ENCODE measurements at regions not wholly inside any gene's neighbourhood (a gene's known extent, or its start where the extent isn't known, plus 50 kb on each side); places are given as distances from the start of the nearest gene placed in this dataset.

DNA sequence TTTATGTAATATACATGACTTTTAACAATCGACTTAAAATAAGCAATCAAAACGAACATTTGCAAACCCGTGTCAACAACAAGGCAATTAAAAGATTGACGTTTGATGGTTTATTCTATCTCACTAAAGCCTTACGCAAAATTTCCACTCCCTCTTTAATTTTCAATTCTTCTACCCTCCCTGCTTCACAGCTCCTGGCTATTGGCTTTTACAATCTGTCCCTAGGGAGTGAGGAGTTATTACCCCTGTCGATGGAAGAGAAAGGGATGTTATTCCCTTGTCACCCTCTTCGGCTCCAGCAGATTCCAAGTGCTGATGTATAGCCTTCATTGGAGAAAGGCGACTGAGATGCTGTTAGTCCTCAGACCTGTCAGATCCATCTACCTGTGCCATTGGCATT lies 161.3 kb downstream of the ZNF281 start:
- DNase-seq: peak in 1 of 2 experiments; percentile 58

DNA sequence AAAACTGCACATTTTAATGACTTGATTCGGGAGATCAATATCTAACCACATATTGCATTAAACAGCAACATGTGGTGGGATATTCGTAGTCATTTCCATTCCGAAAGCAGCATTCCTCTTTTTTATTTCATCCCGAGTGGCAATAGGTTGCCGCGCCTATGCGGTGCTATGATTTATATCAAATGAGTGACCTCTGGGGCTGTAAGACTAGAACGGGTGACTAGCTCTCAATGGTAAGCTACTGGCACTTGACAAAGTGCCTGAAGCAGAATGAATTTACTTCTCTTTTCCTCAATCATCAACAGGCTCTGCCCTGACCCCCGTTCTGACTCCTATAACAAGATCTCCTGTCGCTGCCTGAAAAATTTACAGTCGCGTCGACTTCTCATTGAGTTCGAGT lies 162.3 kb downstream of the ZNF281 start:
- DNase-seq: no peak

DNA sequence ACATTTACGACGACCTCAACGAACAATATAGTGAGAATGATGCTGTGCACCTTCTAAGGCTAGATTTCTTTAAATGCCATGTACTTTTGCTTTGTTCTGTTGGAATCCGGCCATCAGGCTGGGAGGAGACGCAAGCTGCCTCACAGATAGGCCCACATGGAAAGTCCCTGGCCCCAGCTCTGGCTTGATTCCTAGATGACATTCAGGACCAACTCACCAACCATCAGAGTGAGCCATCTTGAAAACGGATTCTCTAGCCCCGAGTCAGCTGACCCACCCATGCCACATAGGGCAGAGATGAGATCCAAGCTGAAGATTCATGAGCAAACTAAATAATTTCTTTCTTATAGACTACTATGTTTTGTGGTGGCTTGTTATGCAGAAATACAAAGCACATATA lies 164.4 kb downstream of the ZNF281 start:
- DNase-seq: no peak

DNA sequence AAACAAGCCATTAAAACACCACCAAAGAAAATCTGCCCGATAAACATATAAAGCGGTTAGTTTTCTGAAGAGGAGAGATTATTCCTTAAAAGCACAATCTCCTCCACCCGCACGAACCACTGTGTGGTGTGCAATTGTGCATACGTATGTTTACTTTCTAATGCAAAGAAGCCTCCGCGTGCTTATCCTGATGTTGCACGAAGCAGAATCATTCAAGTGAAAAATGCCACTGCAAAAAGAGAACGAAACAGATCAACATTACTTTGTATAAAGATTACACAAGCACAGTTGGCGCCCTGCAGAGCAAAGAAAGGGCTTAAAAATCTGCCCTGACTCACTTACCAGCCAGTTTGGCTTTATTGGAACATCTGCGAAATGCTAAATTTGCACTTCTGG lies 166.8 kb downstream of the ZNF281 start:
- DNase-seq: no peak

DNA sequence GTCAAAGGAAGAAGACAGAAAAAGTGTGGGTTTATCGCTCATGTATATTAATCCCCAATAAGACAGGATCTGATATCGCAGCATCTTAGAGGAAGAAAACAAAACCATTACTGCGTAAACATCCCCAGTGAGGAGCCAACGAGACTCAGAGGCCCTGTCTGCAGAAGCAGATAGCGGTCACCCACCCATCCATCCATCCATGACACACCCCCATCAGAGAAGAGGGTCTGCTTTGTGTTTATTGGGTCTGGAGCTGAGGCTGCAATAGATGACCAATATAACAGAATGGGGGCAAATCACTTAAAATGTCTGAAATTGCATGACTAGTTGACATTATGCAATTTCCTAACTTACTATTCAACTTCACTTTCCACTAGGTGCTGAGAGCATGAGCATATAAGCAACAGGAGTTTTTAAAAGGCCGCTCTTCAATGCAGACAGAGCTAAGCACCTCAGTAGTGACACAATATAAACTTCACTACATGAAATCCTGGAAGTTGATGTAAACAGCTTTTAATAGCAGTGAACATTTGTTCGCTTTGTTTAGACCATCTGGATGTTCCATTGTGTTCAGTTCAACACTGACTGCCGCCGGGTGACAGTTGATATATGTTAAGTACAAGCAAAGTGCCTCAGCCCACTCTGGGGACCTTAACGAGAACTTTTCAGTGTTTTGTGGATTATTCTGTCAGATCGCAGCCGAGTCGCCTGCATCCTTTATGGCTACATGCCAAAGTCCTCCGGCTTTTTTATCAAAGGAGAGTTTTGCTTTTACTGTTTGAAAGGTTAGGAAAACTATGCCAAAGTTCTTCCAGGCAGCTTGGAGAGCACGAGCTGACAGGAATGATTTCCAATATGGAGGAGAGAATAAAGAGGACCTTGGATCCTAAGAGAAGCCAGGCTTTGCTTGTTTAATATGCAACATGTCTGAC lies 167.5 kb downstream of the ZNF281 start:
- no peak for DNase-seq

DNA sequence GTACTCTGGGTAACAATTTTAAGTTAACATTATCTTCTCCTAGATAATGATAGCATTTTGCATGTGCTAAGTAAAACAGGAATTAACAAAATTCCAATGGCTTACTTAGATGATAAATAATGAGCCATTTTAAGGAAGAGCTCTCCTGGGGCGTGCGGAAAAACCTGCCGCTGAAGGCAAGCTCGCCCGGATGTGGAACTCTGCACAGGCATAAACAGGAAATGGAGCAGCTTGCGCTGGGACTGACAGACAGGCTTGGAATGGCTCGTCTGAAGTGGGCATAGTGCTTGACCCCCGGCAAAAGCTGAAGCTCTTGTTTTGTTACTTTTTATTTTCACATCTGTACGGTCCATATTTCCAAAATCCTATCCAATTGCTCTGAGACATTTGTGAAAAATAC lies 169.2 kb downstream of the ZNF281 start:
- DNase-seq: no peak

DNA sequence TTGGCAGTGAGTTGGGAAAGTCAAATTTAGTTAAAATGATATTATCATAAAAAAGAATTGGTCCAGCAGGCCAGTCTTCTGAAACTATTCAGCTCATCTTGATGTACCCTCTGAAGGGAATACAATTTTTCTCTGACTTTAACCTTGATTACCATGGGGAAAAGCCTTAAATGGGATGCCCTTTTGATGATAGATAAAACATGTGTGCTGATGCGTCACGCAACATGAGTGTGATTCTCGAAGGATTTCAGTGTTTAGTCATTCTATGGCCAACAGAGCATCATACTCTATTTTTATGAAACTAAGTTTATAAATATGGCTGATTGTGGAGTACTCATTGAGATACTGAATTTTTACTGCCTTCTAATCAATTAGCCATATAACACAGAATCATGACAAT lies 171.5 kb downstream of the ZNF281 start:
- no peak for DNase-seq

DNA sequence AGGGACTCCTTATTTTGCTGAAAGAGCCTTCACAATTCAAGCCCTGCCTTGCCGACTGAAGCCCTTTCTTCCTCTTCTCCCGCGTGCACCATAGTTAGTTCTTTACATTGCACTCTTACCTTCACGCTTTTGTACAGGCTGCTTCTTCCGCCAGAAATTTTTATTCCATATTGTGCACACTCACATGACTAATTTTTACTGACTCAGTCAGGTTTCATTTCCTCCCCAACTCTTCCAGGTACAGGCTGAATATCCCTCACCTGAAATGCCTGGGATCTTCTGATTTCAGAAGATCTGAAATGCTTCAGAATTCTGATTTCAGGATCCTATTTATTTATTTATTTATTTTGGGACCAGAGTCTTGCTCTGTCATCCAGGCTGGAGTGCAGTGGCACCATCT lies 172.8 kb downstream of the ZNF281 start:
- DNase-seq: no peak

DNA sequence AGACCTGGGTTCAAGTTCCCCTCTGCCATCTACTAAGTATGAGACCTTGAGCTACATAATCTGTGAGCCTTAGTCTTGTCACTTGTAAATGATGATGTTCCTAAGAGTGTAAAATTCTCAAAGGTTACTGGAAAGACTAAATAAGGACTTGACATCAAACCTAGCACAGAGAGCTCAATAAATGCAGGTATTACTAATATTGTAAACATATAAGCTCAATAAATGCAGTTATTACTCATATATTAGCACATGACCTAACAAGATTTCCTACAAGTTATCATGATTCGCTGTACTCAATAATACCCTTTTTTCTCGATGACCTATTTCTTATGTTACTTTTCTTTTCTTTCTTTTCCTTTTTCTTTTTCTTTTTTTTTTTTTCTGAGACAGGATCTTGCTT lies 174.9 kb downstream of the ZNF281 start:
- no peak for DNase-seq

DNA sequence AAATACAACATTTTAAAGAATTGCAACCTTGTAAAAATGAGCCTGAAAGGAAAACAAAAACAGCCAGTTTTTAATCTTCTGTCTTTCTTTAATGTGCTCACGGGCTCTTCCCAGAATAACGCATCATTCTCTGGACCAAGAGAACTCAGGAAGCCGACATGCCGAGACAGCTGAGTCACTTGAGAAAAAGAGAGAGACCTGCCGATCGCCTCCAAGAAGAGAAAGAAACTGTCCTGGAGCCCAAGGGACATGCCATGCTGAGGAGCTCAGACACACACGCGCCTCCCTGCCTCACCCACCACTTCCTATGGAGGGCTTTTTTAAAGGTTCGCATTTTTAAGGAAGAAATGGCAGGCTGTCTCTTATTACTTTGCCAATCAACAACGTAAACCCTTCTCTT lies 176.4 kb downstream of the ZNF281 start:
- DNase-seq: no peak

DNA sequence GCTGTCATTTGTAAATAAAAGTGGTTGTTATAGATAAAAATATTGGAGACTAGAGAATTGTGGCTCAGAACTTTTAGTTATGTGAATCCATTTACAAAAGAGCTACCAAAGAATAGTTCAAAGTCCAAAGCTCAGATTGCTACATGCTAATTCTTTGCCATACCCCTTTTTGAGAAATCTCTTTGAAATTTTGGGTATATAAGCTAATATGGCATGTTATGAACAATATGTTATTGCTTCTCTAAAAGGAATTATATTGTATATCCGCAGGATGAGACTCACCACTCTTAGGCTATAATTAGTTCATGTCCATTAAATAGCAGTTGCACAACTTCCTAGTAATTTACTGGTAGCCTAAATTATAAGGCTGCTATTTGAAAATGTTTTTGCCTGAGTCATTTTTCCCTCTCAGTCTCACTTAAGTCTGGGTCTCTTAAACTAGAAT lies 178.0 kb downstream of the ZNF281 start:
- no peak for DNase-seq

DNA sequence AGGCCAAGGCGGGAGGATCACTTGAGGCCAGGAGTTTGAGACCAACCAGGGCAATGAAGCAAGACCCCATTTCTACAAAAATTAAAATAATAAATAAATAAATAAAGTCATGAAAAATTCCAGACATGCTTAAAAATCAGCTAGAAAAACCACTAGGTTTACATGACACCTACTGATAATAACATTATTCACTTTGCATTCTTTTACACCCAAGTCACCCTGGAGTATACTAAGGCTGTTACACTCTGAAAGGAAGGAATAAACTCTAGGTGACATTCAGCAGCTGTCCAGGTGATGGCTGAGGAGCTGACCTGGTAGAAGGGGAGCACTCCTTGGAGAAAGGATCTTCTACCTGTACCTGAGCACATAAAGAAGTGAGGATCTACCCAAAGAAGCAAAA lies 179.2 kb downstream of the ZNF281 start:
- no peak for DNase-seq

DNA sequence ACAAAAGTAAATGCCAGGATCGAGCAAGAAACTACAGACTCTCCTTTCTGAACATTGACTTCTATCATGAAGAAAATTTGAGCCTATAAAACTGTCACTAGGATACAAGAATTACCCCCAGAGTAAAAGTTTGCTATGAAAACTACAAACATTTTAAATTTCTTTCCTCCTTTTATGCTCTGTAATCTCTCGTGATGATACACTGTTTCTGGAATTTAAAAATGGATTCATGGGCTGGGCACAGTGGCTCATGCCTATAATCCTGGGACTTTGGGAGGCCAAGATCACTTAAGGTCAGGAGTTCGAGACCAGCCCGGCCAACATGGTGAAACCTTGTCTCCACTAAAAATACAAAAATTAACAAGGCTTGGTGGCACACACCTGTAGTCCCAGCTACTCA lies 181.3 kb downstream of the ZNF281 start:
- no peak for DNase-seq

DNA sequence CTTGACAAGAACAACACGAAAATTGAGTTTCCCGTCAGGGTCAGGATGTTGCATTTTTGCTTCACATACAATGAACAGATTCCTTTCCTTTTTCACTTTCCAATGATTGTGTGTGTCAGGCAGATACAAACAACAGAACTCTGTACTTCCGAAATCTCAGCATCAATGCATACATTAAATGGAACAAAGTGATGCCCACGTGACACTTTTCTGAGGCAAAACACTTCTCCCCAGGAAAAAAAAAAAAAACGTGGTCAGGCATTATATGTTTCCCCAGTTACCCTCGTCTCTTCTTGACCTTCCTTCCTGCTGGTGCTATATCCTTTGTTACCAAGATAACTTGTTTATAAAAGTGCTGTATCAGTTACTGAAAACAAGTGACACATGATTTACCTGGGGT lies 181.8 kb downstream of the ZNF281 start:
- DNase-seq: no peak
